ENCODE measurements at regions not wholly inside any gene's neighbourhood (a gene's known extent, or its start where the extent isn't known, plus 50 kb on each side); places are given as distances from the start of the nearest gene placed in this dataset.

DNA sequence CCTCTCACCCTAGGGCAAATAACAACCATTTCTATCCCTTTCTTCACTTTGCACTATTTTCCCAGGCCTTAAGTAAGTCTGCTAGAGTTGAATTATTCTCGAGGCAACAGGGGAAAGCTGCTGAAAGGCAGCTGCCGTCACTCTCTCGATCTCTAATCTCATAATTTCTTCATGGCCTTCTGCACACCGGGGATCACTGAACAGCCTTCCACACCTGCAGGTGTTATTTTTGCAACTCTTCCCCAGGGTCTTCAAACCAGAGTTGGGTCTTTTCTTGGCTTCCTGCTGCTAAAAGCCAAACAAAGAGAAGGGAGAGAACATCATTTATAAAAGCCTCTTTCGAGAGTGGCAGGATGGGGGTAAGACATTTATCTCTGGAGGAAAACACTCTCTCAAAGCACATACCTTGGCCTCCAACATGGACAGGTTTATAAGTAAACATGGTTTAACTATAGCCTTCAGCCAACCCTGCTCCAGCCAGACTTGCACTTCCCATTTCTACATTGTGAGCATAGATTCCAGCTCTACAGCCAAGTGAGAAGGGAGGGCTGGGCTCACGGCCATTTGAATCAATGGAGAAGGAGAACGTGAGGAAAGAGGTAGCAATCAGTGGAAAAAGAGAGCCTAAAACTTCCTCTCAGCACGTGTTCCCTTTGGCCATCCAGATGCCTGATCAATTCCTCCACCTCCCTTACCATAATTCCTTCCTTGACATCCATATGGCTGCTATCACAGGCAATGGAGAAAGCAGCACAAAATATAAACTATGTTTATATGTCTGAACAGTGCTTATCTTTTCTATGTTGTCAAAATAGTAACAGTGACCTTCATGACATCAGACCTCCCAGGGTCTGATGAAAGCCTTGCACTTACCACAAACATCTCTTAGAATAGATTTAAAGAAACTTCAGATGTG lies 464.9 kb downstream of the TLE1 start:
- CTCF ChIA-PET, result no interaction called here
- Histone ChIP-seq H3K27ac (ENCODE audit: low read length) (no peak overlapping the region), H3K4me3 (ENCODE audit: low read depth in 2 of 2, low read length in 2 of 2) (no peak overlapping the region), H3K4me1 (ENCODE audit: control insufficient read depth, insufficient read depth, low read length) (no peaks in the 10 kb centered on the region), H3K36me3 (ENCODE audit: control insufficient read depth, insufficient read depth, low read length) (no peaks in the 10 kb centered on the region), H3K9me3 (ENCODE audit: control insufficient read depth, insufficient read depth, low read depth, low read length) (no peaks in the 10 kb centered on the region), H3K27me3 (ENCODE audit: control insufficient read depth, insufficient read depth, low read length) (no peaks in the 10 kb centered on the region)
- ATAC-seq, result no peak
- POLR2A ChIA-PET, result no interaction called here
- TF ChIP-seq SIN3A (IDR thresholded peaks at IDR 0.05; ENCODE audit: borderline replicate concordance, insufficient read depth, low read depth, low read length), result no peak
- TF ChIP-seq TCF7L2 (IDR thresholded peaks at IDR 0.05; ENCODE audit: low read depth, low read length), result no peak
- TF ChIP-seq CTCF (IDR thresholded peaks at IDR 0.05), result no peak
- no peak for TF ChIP-seq POLR2AphosphoS5 (IDR thresholded peaks at IDR 0.05; ENCODE audit: low read depth, low read length)
- TF ChIP-seq REST (IDR thresholded peaks at IDR 0.05; ENCODE audit: insufficient read depth in 1 of 2, low read depth in 2 of 2, low read length in 1 of 2), result no peak
- in situ Hi-C loops (cut with HindIII; ENCODE audit: low pct_unique_long_range_greater_than_20kb, low sequenced_read_pairs), result no loop called here
- no peak for DNase-seq (ENCODE audit: low read depth, low spot score)
- no TSS peak for BruUV-seq (replicated peaks)
- intact Hi-C loops (cut with micrococcal nuclease; ENCODE audit: unreplicated experiment), result no loop called here

DNA sequence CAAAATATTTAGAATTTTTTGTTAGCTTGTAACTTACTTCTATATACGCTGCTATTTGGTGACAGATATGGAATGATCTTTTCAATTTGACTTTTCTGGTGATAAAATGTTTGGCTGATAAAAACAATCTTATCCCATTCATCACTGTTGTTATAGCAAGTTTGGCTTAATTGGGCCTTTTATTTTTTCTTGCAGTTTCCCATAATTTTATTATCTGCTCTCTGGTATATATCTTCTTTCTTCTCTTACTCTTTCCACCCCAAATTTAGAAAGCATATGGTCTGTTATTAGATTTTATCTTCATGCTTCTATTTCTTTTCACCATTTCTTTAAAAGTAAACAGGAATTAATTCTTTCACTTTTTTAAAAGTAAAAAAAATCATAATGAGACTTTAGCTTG lies 474.4 kb downstream of the TLE1 start:
- in situ Hi-C loops (cut with HindIII; ENCODE audit: low pct_unique_long_range_greater_than_20kb, low sequenced_read_pairs), result no loop called here
- no peak overlapping the region for H3K27ac ChIP-seq (ENCODE audit: low read length)
- DNase-seq (ENCODE audit: low read depth, low spot score), result no peak
- CTCF ChIA-PET, result interaction anchor here (0.7 kb wide), 1 partner anchor 725 kb away, joined by 3 read pairs; no protein-coding TSS in a partner anchor
- no peaks in the 10 kb centered on the region for H3K4me1 ChIP-seq (ENCODE audit: control insufficient read depth, insufficient read depth, low read length)
- H3K9me3 ChIP-seq (ENCODE audit: control insufficient read depth, insufficient read depth, low read depth, low read length), result no peaks in the 10 kb centered on the region
- H3K27me3 ChIP-seq (ENCODE audit: control insufficient read depth, insufficient read depth, low read length), result no peaks in the 10 kb centered on the region
- no peak for TF ChIP-seq POLR2AphosphoS5 (IDR thresholded peaks at IDR 0.05; ENCODE audit: low read depth, low read length)
- TF ChIP-seq SIN3A (IDR thresholded peaks at IDR 0.05; ENCODE audit: borderline replicate concordance, insufficient read depth, low read depth, low read length), result no peak
- TF ChIP-seq CTCF (IDR thresholded peaks at IDR 0.05), result no peak
- no peak for TF ChIP-seq TCF7L2 (IDR thresholded peaks at IDR 0.05; ENCODE audit: low read depth, low read length)
- no peak for TF ChIP-seq REST (IDR thresholded peaks at IDR 0.05; ENCODE audit: insufficient read depth in 1 of 2, low read depth in 2 of 2, low read length in 1 of 2)
- intact Hi-C loops (cut with micrococcal nuclease; ENCODE audit: unreplicated experiment), result no loop called here
- BruUV-seq (replicated peaks), result no TSS peak
- ATAC-seq, result no peak
- no peak overlapping the region for H3K4me3 ChIP-seq (ENCODE audit: low read depth in 2 of 2, low read length in 2 of 2)
- no peaks in the 10 kb centered on the region for H3K36me3 ChIP-seq (ENCODE audit: control insufficient read depth, insufficient read depth, low read length)
- POLR2A ChIA-PET, result interaction anchor here (0.6 kb wide), 1 partner anchor 289 kb away, joined by 4 read pairs; no protein-coding TSS in a partner anchor

Measured in Panc1 (cell line).